ENCODE measurements at regions not wholly inside any gene's neighbourhood (a gene's known extent, or its start where the extent isn't known, plus 50 kb on each side); places are given as distances from the start of the nearest gene placed in this dataset.
"Not testable (repeated sequence)": the region's sequence is repeated elsewhere in the genome, so short reads cannot be mapped to it uniquely, and the experiment has no call there.

GRCh38 chr12:128004383-128004938 lies 262.5 kb upstream of the TMEM132C start:
- Histone ChIP-seq H3K9me3 (no peaks in the 10 kb centered on the region), H3K36me3 (replicated peaks) (no peaks in the 10 kb centered on the region), H3K27me3 (ENCODE audit: low read depth) (no peaks in the 10 kb centered on the region), H3K4me3 (no peak overlapping the region), H3K4me1 (no peaks in the 10 kb centered on the region)
- DNase-seq (ENCODE audit: low spot score in 2 of 2) = no peak
- in situ Hi-C loops (cut with MboI; ENCODE audit: low sequenced_read_pairs) = no loop called here

- H3K4me3 ChIP-seq = no peak overlapping the region
- in situ Hi-C loops (cut with MboI; ENCODE audit: low sequenced_read_pairs) = no loop called here
- H3K4me1 ChIP-seq = no peaks in the 10 kb centered on the region
- H3K27me3 ChIP-seq (ENCODE audit: low read depth) = no peaks in the 10 kb centered on the region
- H3K9me3 ChIP-seq = no peaks in the 10 kb centered on the region
- DNase-seq (ENCODE audit: low spot score in 2 of 2) = no peak
- no peaks in the 10 kb centered on the region for H3K36me3 ChIP-seq (replicated peaks)
Measured at GRCh38 chr12:128007250-128007649, 259.7 kb upstream of the TMEM132C start.

- in situ Hi-C loops (cut with MboI; ENCODE audit: low sequenced_read_pairs) = no loop called here
- no peak for DNase-seq (ENCODE audit: low spot score in 2 of 2)
Measured at GRCh38 chr12:128008341-128008740, 258.6 kb upstream of the TMEM132C start.

GRCh38 chr12:128009108-128009507 lies 257.9 kb upstream of the TMEM132C start:
- Histone ChIP-seq H3K36me3 (replicated peaks) (no peaks in the 10 kb centered on the region), H3K4me1 (no peaks in the 10 kb centered on the region), H3K27me3 (ENCODE audit: low read depth) (no peaks in the 10 kb centered on the region), H3K4me3 (no peak overlapping the region), H3K9me3 (no peaks in the 10 kb centered on the region)
- DNase-seq (ENCODE audit: low spot score in 2 of 2) = no peak
- in situ Hi-C loops (cut with MboI; ENCODE audit: low sequenced_read_pairs) = no loop called here

More at GRCh38 chr12:128008341-128008740, 258.6 kb upstream of the TMEM132C start:
- H3K4me1 ChIP-seq = no peaks in the 10 kb centered on the region
- H3K27me3 ChIP-seq (ENCODE audit: low read depth) = no peaks in the 10 kb centered on the region
- no peak overlapping the region for H3K4me3 ChIP-seq
- H3K36me3 ChIP-seq (replicated peaks) = no peaks in the 10 kb centered on the region
- H3K9me3 ChIP-seq = no peaks in the 10 kb centered on the region

GRCh38 chr12:128012110-128012509 lies 254.9 kb upstream of the TMEM132C start:
- no peaks in the 10 kb centered on the region for H3K27me3 ChIP-seq (ENCODE audit: low read depth)
- H3K4me3 ChIP-seq = no peak overlapping the region
- in situ Hi-C loops (cut with MboI; ENCODE audit: low sequenced_read_pairs) = no loop called here
- H3K4me1 ChIP-seq = no peaks in the 10 kb centered on the region
- DNase-seq (ENCODE audit: low spot score in 2 of 2) = no peak
- no peaks in the 10 kb centered on the region for H3K9me3 ChIP-seq
- no peaks in the 10 kb centered on the region for H3K36me3 ChIP-seq (replicated peaks)

- Histone ChIP-seq H3K9me3 (no peaks in the 10 kb centered on the region), H3K36me3 (replicated peaks) (no peaks in the 10 kb centered on the region), H3K4me3 (no peak overlapping the region), H3K27me3 (ENCODE audit: low read depth) (no peaks in the 10 kb centered on the region), H3K4me1 (no peaks in the 10 kb centered on the region)
- in situ Hi-C loops (cut with MboI; ENCODE audit: low sequenced_read_pairs) = no loop called here
- no peak for DNase-seq (ENCODE audit: low spot score in 2 of 2)
Measured at GRCh38 chr12:128015276-128015675, 251.7 kb upstream of the TMEM132C start.

- no peaks in the 10 kb centered on the region for H3K9me3 ChIP-seq
- H3K4me1 ChIP-seq = no peaks in the 10 kb centered on the region
- in situ Hi-C loops (cut with MboI; ENCODE audit: low sequenced_read_pairs) = no loop called here
- no peaks in the 10 kb centered on the region for H3K27me3 ChIP-seq (ENCODE audit: low read depth)
- DNase-seq (ENCODE audit: low spot score in 2 of 2) = no peak
- H3K4me3 ChIP-seq = no peak overlapping the region
- no peaks in the 10 kb centered on the region for H3K36me3 ChIP-seq (replicated peaks)
Measured at GRCh38 chr12:128018067-128018466, 248.9 kb upstream of the TMEM132C start.

- no peak for DNase-seq (ENCODE audit: low spot score in 2 of 2)
- in situ Hi-C loops (cut with MboI; ENCODE audit: low sequenced_read_pairs) = no loop called here
- H3K4me3 ChIP-seq = no peak overlapping the region
- H3K27me3 ChIP-seq (ENCODE audit: low read depth) = no peaks in the 10 kb centered on the region
- no peaks in the 10 kb centered on the region for H3K4me1 ChIP-seq
- no peaks in the 10 kb centered on the region for H3K9me3 ChIP-seq
- no peaks in the 10 kb centered on the region for H3K36me3 ChIP-seq (replicated peaks)
Measured at GRCh38 chr12:128019996-128020544, 246.9 kb upstream of the TMEM132C start.

- Histone ChIP-seq H3K27me3 (ENCODE audit: low read depth) (no peaks in the 10 kb centered on the region), H3K4me1 (no peaks in the 10 kb centered on the region), H3K9me3 (no peaks in the 10 kb centered on the region), H3K36me3 (replicated peaks) (no peaks in the 10 kb centered on the region), H3K4me3 (no peak overlapping the region)
- DNase-seq (ENCODE audit: low spot score in 2 of 2) = no peak
- in situ Hi-C loops (cut with MboI; ENCODE audit: low sequenced_read_pairs) = no loop called here
Measured at GRCh38 chr12:128021561-128021960, 245.4 kb upstream of the TMEM132C start.

GRCh38 chr12:128025589-128026245 lies 241.3 kb upstream of the TMEM132C start:
- Histone ChIP-seq H3K36me3 (replicated peaks) (no peaks in the 10 kb centered on the region), H3K27me3 (ENCODE audit: low read depth) (no peaks in the 10 kb centered on the region), H3K4me3 (no peak overlapping the region), H3K4me1 (no peaks in the 10 kb centered on the region), H3K9me3 (no peaks in the 10 kb centered on the region)
- in situ Hi-C loops (cut with MboI; ENCODE audit: low sequenced_read_pairs) = no loop called here
- DNase-seq (ENCODE audit: low spot score in 2 of 2) = no peak

GRCh38 chr12:128026696-128027574 lies 240.0 kb upstream of the TMEM132C start:
- H3K4me1 ChIP-seq = no peaks in the 10 kb centered on the region
- no peaks in the 10 kb centered on the region for H3K27me3 ChIP-seq (ENCODE audit: low read depth)
- H3K4me3 ChIP-seq = no peak overlapping the region
- no peaks in the 10 kb centered on the region for H3K36me3 ChIP-seq (replicated peaks)
- in situ Hi-C loops (cut with MboI; ENCODE audit: low sequenced_read_pairs) = no loop called here
- no peak for DNase-seq (ENCODE audit: low spot score in 2 of 2)
- H3K9me3 ChIP-seq = no peaks in the 10 kb centered on the region

- Histone ChIP-seq H3K4me3 (no peak overlapping the region), H3K27me3 (ENCODE audit: low read depth) (no peaks in the 10 kb centered on the region), H3K36me3 (replicated peaks) (no peaks in the 10 kb centered on the region), H3K4me1 (no peaks in the 10 kb centered on the region), H3K9me3 (no peaks in the 10 kb centered on the region)
- in situ Hi-C loops (cut with MboI; ENCODE audit: low sequenced_read_pairs) = no loop called here
- DNase-seq (ENCODE audit: low spot score in 2 of 2) = no peak
Measured at GRCh38 chr12:128033473-128033872, 233.5 kb upstream of the TMEM132C start.

- DNase-seq (ENCODE audit: low spot score in 2 of 2) = no peak
- Histone ChIP-seq H3K36me3 (replicated peaks) (no peaks in the 10 kb centered on the region), H3K4me3 (no peak overlapping the region), H3K27me3 (ENCODE audit: low read depth) (no peaks in the 10 kb centered on the region), H3K9me3 (no peaks in the 10 kb centered on the region), H3K4me1 (no peaks in the 10 kb centered on the region)
- in situ Hi-C loops (cut with MboI; ENCODE audit: low sequenced_read_pairs) = no loop called here
Measured at GRCh38 chr12:128040971-128041370, 226.0 kb upstream of the TMEM132C start.

GRCh38 chr12:128042283-128042682 lies 224.7 kb upstream of the TMEM132C start:
- H3K36me3 ChIP-seq (replicated peaks); in situ Hi-C loops (cut with MboI; ENCODE audit: low sequenced_read_pairs); H3K9me3 ChIP-seq; DNase-seq (ENCODE audit: low spot score in 2 of 2); H3K4me1 ChIP-seq; H3K4me3 ChIP-seq; H3K27me3 ChIP-seq (ENCODE audit: low read depth): not testable (repeated sequence)

Data from HAP-1 (cell line).